H1 (cell line): ENCODE measurements at regions not wholly inside any gene's neighbourhood (a gene's known extent, or its start where the extent isn't known, plus 50 kb on each side); places are given as distances from the start of the nearest gene placed in this dataset.

Experiments used
- BACH1 ChIP-seq: IDR thresholded peaks from 2 replicates; pipeline ENCODE4 v1.6.1; 2012; ENCODE audit warnings: low read length, improper control_type of control experiment
- BRCA1 ChIP-seq: IDR thresholded peaks from 2 replicates; pipeline ENCODE4 v1.6.1; 2012; ENCODE audit warnings: low read depth, low read length, improper control_type of control experiment
- GABPA ChIP-seq: IDR thresholded peaks from 2 replicates; pipeline ENCODE4 v1.6.1; 2011; ENCODE audit warnings: mild to moderate bottlenecking, low read length, moderate library complexity, borderline replicate concordance; ENCODE audit not compliant: insufficient read depth
- RBBP5 ChIP-seq: IDR thresholded peaks from 2 replicates; pipeline ENCODE4 v1.7.1; 2012; ENCODE audit warnings: low read depth, mild to moderate bottlenecking, inconsistent platforms, low read length, moderate library complexity, borderline replicate concordance
- RNF2 ChIP-seq: fragments of 200-900, 300-1000 bp; sonication (generic); IDR thresholded peaks from 2 replicates; pipeline ENCODE4 v1.7.1; 2016; ENCODE audit warnings: borderline replicate concordance, low read depth, mild to moderate bottlenecking, antibody characterized with exemption, low read length; ENCODE audit not compliant: poor library complexity, severe bottlenecking; ENCODE audit errors: missing control alignments
- SIN3A ChIP-seq, 2 experiments: IDR thresholded peaks in 1 of 2; conservative IDR thresholded peaks in 1 of 2; 2 replicates each; pipeline ENCODE4 v1.6.1; 2011 to 2012; ENCODE audit warnings: low read length in 2 of 2, improper control_type of control experiment in 1 of 2, low read depth in 1 of 2, mild to moderate bottlenecking in 1 of 2
- SP4 ChIP-seq: IDR thresholded peaks from 2 replicates; pipeline ENCODE4 v1.6.1; 2012; ENCODE audit warnings: low read length, inconsistent platforms
- TCF12 ChIP-seq: IDR thresholded peaks from 2 replicates; pipeline ENCODE4 v1.6.1; 2011; ENCODE audit warnings: low read depth, mild to moderate bottlenecking, low read length
- TF ChIP-seq, protein P1 (sequence below): fragments of 300-600 bp; sonication (generic); IDR thresholded peaks from 2 replicates; pipeline ENCODE4 v1.7.1; 2012; ENCODE audit warnings: low read length, moderate library complexity, mild to moderate bottlenecking, inconsistent platforms; ENCODE audit not compliant: insufficient replicate concordance
- TF ChIP-seq, protein P2 (sequence below): IDR thresholded peaks from 2 replicates; pipeline ENCODE4 v1.6.1; 2012; ENCODE audit warnings: inconsistent platforms

DNA sequence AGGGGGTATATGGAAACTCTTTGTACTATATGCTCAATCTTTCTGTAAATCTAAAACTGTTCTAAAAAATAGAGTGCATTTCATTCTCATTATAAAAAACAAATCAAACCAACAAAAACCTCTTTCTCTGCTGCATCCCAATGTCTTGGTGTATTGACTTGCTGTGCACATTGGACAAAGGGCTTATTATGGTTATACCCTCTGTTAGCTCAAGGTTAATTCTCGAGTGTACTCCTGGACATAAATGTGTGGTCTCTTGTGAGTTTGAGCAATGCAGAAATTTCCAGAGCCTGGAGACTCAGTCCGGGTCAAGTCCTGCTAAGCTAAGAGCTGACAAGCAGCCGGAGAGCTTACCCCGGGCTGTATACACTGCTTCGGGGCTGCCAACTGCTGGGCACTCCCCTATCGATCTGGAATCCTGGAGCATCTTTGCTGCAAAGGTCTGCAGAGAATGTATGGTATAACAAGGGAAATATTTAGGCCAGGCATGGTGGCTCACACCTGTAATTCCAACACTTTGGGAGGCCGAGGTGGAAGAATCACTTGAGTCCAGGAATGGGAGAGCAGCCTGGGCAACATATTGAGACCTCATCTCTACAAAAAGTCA, 66.2 kb upstream of the BRD7 start (continued):
- TF ChIP-seq, protein P1, sequence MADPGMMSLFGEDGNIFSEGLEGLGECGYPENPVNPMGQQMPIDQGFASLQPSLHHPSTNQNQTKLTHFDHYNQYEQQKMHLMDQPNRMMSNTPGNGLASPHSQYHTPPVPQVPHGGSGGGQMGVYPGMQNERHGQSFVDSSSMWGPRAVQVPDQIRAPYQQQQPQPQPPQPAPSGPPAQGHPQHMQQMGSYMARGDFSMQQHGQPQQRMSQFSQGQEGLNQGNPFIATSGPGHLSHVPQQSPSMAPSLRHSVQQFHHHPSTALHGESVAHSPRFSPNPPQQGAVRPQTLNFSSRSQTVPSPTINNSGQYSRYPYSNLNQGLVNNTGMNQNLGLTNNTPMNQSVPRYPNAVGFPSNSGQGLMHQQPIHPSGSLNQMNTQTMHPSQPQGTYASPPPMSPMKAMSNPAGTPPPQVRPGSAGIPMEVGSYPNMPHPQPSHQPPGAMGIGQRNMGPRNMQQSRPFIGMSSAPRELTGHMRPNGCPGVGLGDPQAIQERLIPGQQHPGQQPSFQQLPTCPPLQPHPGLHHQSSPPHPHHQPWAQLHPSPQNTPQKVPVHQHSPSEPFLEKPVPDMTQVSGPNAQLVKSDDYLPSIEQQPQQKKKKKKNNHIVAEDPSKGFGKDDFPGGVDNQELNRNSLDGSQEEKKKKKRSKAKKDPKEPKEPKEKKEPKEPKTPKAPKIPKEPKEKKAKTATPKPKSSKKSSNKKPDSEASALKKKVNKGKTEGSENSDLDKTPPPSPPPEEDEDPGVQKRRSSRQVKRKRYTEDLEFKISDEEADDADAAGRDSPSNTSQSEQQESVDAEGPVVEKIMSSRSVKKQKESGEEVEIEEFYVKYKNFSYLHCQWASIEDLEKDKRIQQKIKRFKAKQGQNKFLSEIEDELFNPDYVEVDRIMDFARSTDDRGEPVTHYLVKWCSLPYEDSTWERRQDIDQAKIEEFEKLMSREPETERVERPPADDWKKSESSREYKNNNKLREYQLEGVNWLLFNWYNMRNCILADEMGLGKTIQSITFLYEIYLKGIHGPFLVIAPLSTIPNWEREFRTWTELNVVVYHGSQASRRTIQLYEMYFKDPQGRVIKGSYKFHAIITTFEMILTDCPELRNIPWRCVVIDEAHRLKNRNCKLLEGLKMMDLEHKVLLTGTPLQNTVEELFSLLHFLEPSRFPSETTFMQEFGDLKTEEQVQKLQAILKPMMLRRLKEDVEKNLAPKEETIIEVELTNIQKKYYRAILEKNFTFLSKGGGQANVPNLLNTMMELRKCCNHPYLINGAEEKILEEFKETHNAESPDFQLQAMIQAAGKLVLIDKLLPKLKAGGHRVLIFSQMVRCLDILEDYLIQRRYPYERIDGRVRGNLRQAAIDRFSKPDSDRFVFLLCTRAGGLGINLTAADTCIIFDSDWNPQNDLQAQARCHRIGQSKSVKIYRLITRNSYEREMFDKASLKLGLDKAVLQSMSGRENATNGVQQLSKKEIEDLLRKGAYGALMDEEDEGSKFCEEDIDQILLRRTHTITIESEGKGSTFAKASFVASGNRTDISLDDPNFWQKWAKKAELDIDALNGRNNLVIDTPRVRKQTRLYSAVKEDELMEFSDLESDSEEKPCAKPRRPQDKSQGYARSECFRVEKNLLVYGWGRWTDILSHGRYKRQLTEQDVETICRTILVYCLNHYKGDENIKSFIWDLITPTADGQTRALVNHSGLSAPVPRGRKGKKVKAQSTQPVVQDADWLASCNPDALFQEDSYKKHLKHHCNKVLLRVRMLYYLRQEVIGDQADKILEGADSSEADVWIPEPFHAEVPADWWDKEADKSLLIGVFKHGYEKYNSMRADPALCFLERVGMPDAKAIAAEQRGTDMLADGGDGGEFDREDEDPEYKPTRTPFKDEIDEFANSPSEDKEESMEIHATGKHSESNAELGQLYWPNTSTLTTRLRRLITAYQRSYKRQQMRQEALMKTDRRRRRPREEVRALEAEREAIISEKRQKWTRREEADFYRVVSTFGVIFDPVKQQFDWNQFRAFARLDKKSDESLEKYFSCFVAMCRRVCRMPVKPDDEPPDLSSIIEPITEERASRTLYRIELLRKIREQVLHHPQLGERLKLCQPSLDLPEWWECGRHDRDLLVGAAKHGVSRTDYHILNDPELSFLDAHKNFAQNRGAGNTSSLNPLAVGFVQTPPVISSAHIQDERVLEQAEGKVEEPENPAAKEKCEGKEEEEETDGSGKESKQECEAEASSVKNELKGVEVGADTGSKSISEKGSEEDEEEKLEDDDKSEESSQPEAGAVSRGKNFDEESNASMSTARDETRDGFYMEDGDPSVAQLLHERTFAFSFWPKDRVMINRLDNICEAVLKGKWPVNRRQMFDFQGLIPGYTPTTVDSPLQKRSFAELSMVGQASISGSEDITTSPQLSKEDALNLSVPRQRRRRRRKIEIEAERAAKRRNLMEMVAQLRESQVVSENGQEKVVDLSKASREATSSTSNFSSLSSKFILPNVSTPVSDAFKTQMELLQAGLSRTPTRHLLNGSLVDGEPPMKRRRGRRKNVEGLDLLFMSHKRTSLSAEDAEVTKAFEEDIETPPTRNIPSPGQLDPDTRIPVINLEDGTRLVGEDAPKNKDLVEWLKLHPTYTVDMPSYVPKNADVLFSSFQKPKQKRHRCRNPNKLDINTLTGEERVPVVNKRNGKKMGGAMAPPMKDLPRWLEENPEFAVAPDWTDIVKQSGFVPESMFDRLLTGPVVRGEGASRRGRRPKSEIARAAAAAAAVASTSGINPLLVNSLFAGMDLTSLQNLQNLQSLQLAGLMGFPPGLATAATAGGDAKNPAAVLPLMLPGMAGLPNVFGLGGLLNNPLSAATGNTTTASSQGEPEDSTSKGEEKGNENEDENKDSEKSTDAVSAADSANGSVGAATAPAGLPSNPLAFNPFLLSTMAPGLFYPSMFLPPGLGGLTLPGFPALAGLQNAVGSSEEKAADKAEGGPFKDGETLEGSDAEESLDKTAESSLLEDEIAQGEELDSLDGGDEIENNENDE, result no peak
- TF ChIP-seq SIN3A (conservative IDR thresholded peaks at IDR 0.05 in 1 of 2, IDR thresholded peaks at IDR 0.05 in 1 of 2; ENCODE audit: low read depth in 1 of 2, low read length in 2 of 2) (no peak), SP4 (no peak), RBBP5 (no peak), BRCA1 (no peak), BACH1 (no peak), GABPA (no peak), TCF12 (no peak), RNF2 (no peak)
- TF ChIP-seq, protein P2, sequence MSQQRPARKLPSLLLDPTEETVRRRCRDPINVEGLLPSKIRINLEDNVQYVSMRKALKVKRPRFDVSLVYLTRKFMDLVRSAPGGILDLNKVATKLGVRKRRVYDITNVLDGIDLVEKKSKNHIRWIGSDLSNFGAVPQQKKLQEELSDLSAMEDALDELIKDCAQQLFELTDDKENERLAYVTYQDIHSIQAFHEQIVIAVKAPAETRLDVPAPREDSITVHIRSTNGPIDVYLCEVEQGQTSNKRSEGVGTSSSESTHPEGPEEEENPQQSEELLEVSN, result no peak
